Activated B cell treated with CpG ODN at 0.5 μM for 24 hours (primary cell): ENCODE measurements at regions not wholly inside any gene's neighbourhood (a gene's known extent, or its start where the extent isn't known, plus 50 kb on each side); places are given as distances from the start of the nearest gene placed in this dataset.
"Not testable (repeated sequence)": the region's sequence is repeated elsewhere in the genome, so short reads cannot be mapped to it uniquely, and the experiment has no call there.

Source experiments
- ATAC-seq: fragments of 200-7000 bp; cut with Tn5 transposase; one replicate; pipeline ENCODE4 v1.10.0; 2021; ENCODE audit warnings: low read depth, mild to moderate bottlenecking, moderate library complexity
- CTCF ChIA-PET: fragments of 350-600 bp; sonication (Branson Sonifier 250); formaldehyde crosslinking; loops from one replicate; lab custom pipeline; 2021; ENCODE audit warnings: antibody characterized with exemption; lab: Charles Lee
- POLR2A ChIA-PET: fragments of 350-600 bp; sonication (Branson Sonifier 250); formaldehyde crosslinking; loops from one replicate; lab custom pipeline; 2021; ENCODE audit warnings: antibody characterized with exemption; lab: Charles Lee
- DNase-seq: peaks from one replicate; pipeline ENCODE4 v3.0.0; 2022
- H3K27ac Mint-ChIP-seq: one replicate; pipeline ENCODE4 v1.8.0; 2020; ENCODE audit warnings: mixed read lengths
- H3K27me3 Mint-ChIP-seq: one replicate; pipeline ENCODE4 v1.8.0; 2021; ENCODE audit warnings: mixed read lengths
- H3K36me3 Mint-ChIP-seq: one replicate; pipeline ENCODE4 v1.8.0; 2021; ENCODE audit warnings: low read depth, mixed read lengths
- H3K4me1 Mint-ChIP-seq: one replicate; pipeline ENCODE4 v1.8.0; 2021; ENCODE audit warnings: mixed read lengths
- H3K4me3 Mint-ChIP-seq: one replicate; pipeline ENCODE4 v1.8.0; 2020; ENCODE audit warnings: mild to moderate bottlenecking, mixed read lengths
- H3K9me3 Mint-ChIP-seq: one replicate; pipeline ENCODE4 v1.8.0; 2020; ENCODE audit warnings: mixed read lengths
- CTCF ChIP-seq: fragments of 200-600 bp; IDR thresholded peaks from one replicate; pipeline ENCODE4 v1.8.0; 2022; ENCODE audit warnings: antibody characterized with exemption, mild to moderate bottlenecking
- intact Hi-C: fragments of 100-400 bp; cut with micrococcal nuclease; formaldehyde crosslinking; loops from one replicate; pipeline ENCODE4 v1.15.1; 2024

- no peak for ATAC-seq
- no peak for TF ChIP-seq CTCF
- DNase-seq: no peak
- no peak overlapping the region for H3K27ac Mint-ChIP-seq
- H3K4me1 Mint-ChIP-seq: no peaks in the 10 kb centered on the region
- ChIA-PET CTCF (no interaction called here), POLR2A (no interaction called here)
- H3K36me3 Mint-ChIP-seq: no peaks in the 10 kb centered on the region
- no peaks in the 10 kb centered on the region for H3K27me3 Mint-ChIP-seq
- peaks cover 3% of the 10 kb centered on the region for H3K9me3 Mint-ChIP-seq
- H3K4me3 Mint-ChIP-seq: no peak overlapping the region
- intact Hi-C loops: no loop called here
Measured at GRCh38 chr2:208669394-208669793, 262.8 kb downstream of the PTH2R start.

GRCh38 chr2:208671284-208671683 is 264.7 kb downstream of the PTH2R start:
- Mint-ChIP-seq H3K27me3 (no peaks in the 10 kb centered on the region), H3K4me1 (no peaks in the 10 kb centered on the region), H3K4me3 (no peak overlapping the region), H3K9me3 (peaks cover 3% of the 10 kb centered on the region), H3K36me3 (no peaks in the 10 kb centered on the region), H3K27ac (no peak overlapping the region)
- ChIA-PET POLR2A (no interaction called here), CTCF (no interaction called here)
- intact Hi-C loops: no loop called here
- no peak for TF ChIP-seq CTCF
- ATAC-seq (no peak), DNase-seq (no peak)

- Mint-ChIP-seq H3K36me3 (no peaks in the 10 kb centered on the region), H3K4me1 (no peaks in the 10 kb centered on the region), H3K27ac (no peak overlapping the region), H3K27me3 (no peaks in the 10 kb centered on the region), H3K4me3 (no peak overlapping the region), H3K9me3 (peaks cover under 1% of the 10 kb centered on the region)
- CTCF ChIA-PET: no interaction called here
- DNase-seq (no peak), ATAC-seq (no peak)
- intact Hi-C loops: no loop called here
- POLR2A ChIA-PET: no interaction called here
- no peak for TF ChIP-seq CTCF
Measured at GRCh38 chr2:208671886-208672680, 265.5 kb downstream of the PTH2R start.

GRCh38 chr2:208673631-208674030 is 267.0 kb downstream of the PTH2R start:
- CTCF ChIA-PET: no interaction called here

GRCh38 chr2:208674919-208675318 is 268.3 kb downstream of the PTH2R start:
- DNase-seq (no peak), ATAC-seq (no peak)
- H3K4me1 Mint-ChIP-seq: no peaks in the 10 kb centered on the region
- no peaks in the 10 kb centered on the region for H3K27me3 Mint-ChIP-seq
- TF ChIP-seq CTCF: no peak
- CTCF ChIA-PET: no interaction called here
- H3K9me3 Mint-ChIP-seq: no peaks in the 10 kb centered on the region
- intact Hi-C loops: no loop called here
- no peaks in the 10 kb centered on the region for H3K36me3 Mint-ChIP-seq
- H3K27ac Mint-ChIP-seq: no peak overlapping the region
- no peak overlapping the region for H3K4me3 Mint-ChIP-seq
- POLR2A ChIA-PET: no interaction called here

More at GRCh38 chr2:208673631-208674030, 267.0 kb downstream of the PTH2R start:
- Mint-ChIP-seq H3K4me3 (no peak overlapping the region), H3K9me3 (no peaks in the 10 kb centered on the region), H3K36me3 (no peaks in the 10 kb centered on the region), H3K27me3 (no peaks in the 10 kb centered on the region), H3K27ac (no peak overlapping the region), H3K4me1 (no peaks in the 10 kb centered on the region)
- no peak for TF ChIP-seq CTCF
- ATAC-seq (no peak), DNase-seq (no peak)
- POLR2A ChIA-PET: no interaction called here
- intact Hi-C loops: no loop called here

GRCh38 chr2:208685929-208686328 is 279.3 kb downstream of the PTH2R start:
- H3K4me3 Mint-ChIP-seq, CTCF ChIA-PET, H3K4me1 Mint-ChIP-seq, H3K36me3 Mint-ChIP-seq, H3K27ac Mint-ChIP-seq, POLR2A ChIA-PET, ATAC-seq, H3K27me3 Mint-ChIP-seq, DNase-seq, intact Hi-C loops: not testable (repeated sequence)
- H3K9me3 Mint-ChIP-seq: peaks cover 14% of the 10 kb centered on the region
